Sigmoid colon (tissue), 4 donors: ENCODE measurements at regions not wholly inside any gene's neighbourhood (a gene's known extent, or its start where the extent isn't known, plus 50 kb on each side); places are given as distances from the start of the nearest gene placed in this dataset.

ENCODE experiments used
- POLR2A ChIP-seq, 2 donors: fragments of 450-650 bp; IDR thresholded peaks; one replicate each; pipeline ENCODE4 v1.6.1; 2016; ENCODE audit warnings: antibody characterized with exemption in 2 of 2, mild to moderate bottlenecking in 2 of 2, moderate library complexity in 2 of 2
- POLR2AphosphoS5 ChIP-seq, 4 donors: sonication (generic); formaldehyde crosslinking; IDR thresholded peaks; one replicate each; pipeline ENCODE4 v1.6.1; 2017; ENCODE audit warnings: antibody characterized with exemption in 4 of 4
- TF ChIP-seq, protein P1 (sequence below), 4 experiments: fragments of 450-650 bp in 3 of 4; fragments of 200-600 bp in 1 of 4; IDR thresholded peaks; one replicate each; pipeline ENCODE4 v1.5.1; 2016 to 2019; ENCODE audit warnings: antibody characterized with exemption in 4 of 4, mild to moderate bottlenecking in 3 of 4, moderate library complexity in 2 of 4

GRCh38 chr21:35448876-35449599 is 399.9 kb upstream of the RUNX1 start:
- TF ChIP-seq, protein P1, sequence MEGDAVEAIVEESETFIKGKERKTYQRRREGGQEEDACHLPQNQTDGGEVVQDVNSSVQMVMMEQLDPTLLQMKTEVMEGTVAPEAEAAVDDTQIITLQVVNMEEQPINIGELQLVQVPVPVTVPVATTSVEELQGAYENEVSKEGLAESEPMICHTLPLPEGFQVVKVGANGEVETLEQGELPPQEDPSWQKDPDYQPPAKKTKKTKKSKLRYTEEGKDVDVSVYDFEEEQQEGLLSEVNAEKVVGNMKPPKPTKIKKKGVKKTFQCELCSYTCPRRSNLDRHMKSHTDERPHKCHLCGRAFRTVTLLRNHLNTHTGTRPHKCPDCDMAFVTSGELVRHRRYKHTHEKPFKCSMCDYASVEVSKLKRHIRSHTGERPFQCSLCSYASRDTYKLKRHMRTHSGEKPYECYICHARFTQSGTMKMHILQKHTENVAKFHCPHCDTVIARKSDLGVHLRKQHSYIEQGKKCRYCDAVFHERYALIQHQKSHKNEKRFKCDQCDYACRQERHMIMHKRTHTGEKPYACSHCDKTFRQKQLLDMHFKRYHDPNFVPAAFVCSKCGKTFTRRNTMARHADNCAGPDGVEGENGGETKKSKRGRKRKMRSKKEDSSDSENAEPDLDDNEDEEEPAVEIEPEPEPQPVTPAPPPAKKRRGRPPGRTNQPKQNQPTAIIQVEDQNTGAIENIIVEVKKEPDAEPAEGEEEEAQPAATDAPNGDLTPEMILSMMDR (IDR thresholded peaks at IDR 0.05) = no peak
- TF ChIP-seq POLR2A (IDR thresholded peaks at IDR 0.05) (no peak), POLR2AphosphoS5 (IDR thresholded peaks at IDR 0.05) (no peak)
